GM20000 (cell line): ENCODE measurements at regions not wholly inside any gene's neighbourhood (a gene's known extent, or its start where the extent isn't known, plus 50 kb on each side); places are given as distances from the start of the nearest gene placed in this dataset.

Source experiments
- DNase-seq: peaks from one replicate; pipeline ENCODE4 v3.0.0; 2012; ENCODE audit warnings: low spot score
- TF ChIP-seq, protein P1 (sequence below): IDR thresholded peaks from 2 replicates; pipeline ENCODE4 v1.5.1; 2012; ENCODE audit warnings: mild to moderate bottlenecking, control low read depth; ENCODE audit errors: extremely low read depth, missing control alignments

DNA sequence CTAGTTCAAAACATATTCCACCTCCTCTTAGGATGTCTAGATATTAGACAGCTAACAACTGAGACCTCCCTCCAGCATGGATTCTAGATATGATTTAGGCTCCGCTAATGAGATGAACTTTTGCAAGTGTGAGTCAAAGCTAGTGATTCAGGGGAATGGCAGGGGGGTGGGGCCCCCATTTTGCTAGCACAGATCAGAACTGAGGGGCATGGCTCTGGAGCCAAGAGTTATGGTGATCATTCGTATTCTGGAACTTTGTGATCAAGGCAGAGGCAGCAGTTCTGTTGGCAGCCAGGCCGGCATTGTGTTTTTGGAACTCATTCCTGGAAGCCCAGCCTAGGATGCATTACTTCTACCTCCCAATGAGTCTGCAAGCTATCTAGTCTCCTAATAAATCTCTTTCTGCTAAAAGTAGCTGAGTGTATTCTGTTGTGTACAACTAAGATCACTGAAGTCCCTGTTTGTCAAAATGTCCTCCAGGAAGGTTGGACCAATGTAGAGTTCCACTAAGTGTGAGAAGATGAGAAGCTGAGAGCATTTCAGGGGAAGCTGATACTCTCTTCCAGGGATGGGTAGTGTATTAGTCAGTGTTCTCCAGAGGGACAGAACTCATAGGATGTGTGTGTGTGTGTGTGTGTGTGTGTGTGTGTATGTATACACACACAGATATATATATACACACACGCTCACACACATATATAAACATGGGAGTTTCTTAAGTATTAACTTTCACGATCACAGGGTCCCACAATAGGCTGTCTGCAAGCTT lies 312.7 kb downstream of the TLE3 start:
- no peak for DNase-seq
- TF ChIP-seq, protein P1, sequence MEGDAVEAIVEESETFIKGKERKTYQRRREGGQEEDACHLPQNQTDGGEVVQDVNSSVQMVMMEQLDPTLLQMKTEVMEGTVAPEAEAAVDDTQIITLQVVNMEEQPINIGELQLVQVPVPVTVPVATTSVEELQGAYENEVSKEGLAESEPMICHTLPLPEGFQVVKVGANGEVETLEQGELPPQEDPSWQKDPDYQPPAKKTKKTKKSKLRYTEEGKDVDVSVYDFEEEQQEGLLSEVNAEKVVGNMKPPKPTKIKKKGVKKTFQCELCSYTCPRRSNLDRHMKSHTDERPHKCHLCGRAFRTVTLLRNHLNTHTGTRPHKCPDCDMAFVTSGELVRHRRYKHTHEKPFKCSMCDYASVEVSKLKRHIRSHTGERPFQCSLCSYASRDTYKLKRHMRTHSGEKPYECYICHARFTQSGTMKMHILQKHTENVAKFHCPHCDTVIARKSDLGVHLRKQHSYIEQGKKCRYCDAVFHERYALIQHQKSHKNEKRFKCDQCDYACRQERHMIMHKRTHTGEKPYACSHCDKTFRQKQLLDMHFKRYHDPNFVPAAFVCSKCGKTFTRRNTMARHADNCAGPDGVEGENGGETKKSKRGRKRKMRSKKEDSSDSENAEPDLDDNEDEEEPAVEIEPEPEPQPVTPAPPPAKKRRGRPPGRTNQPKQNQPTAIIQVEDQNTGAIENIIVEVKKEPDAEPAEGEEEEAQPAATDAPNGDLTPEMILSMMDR = no peak

DNA sequence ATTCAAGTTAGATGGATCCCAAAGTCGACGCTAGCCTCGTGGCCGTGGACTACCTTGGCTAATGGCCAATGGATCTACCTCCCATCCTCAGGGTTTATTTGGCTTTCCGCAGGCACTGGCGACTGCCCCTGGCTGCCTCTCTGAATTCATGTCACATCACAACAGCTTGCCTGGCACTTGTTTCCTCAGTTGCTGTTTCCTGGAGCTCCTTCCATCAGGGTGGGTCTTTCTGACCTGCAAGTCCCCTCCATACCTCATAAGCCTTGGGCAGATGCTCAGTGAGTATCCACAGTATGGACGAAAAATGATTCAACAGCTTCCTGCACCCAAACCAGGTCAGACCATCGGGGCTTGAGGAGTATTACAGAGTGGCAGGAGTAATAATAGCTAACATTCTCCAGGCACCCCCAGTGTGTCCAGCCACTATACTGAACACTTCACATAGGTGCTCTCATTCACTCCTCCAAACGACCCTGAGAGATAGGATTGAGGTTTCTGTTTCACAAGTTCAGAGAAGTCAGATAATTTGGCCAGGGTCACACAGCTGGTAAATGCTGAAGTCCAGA lies 311.5 kb downstream of the TLE3 start:
- TF ChIP-seq, protein P1 = no peak
- no peak for DNase-seq

DNA sequence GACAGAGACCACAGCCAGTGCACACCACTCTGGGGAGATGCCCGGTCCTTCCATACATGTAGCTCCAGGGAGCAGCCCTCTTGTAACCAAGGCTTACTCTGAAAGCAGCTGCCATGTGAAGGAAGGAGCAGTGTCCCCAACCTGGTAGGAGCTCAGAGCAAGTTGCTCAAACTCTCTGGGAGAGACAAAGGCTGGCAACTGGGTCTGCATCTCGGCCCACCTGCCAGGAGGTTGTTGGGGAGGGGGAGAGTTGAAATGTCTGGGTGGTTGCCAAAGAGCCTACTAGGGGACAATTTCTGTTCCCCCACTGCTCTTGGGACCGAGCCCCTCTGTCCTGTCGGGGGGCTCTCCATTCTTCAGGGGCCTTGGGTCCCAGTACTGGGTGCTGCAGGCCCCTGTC lies 309.9 kb downstream of the TLE3 start:
- no peak for DNase-seq
- TF ChIP-seq, protein P1 = no peak

DNA sequence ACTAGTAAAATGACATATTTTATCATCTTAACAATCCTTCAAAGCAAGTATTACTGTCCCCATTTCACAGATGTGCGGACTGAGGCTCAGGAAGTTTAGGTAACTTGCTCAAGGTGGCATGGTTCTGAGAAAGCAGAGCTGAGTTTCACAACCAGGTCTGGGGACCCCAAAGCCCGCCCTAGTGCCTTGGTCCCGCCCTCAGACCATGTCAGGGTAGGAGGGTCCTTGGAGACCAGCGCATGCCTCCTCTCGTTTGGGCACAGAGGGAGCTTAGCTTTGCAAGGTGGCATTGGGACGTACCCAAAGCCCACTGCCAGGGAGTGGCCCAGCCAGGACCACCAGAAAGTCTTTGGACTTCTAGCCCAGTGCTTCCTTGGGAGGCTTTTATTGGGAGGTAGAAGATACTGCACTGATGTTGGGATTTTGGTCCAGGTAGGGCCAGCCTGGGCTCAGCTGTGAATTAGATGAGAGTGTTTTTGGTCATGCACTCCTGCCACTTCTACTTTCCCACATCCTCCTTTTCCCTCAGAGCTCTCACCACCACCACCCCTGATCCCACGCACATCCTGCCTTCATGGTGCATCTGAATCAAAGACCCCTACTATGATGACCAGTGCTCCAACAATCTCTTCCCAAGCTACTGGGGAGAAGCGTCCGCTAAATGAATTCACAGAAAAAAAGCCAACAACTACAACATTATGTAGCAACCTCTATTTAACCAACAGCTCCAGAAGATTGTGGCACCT lies 307.9 kb downstream of the TLE3 start:
- DNase-seq = no peak
- TF ChIP-seq, protein P1 = no peak

DNA sequence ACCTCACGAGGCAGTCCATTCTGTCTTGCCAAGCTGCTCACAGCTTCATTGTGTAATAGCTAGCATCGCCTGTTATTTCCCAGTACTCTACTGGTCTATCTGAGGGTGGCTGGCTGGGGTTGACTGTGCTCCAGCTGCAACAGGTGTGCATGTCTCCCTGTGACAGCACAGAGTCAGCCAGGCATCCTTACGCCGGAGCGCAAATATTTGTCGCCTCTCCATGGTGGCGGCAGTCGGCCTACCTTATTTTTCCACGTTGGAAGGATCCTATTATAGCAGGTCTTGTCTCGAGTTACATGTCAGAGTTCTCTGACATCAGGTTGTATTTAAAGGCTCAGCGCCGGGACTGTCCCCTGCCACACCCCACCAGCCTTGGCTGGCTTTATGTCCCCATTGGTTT lies 307.1 kb downstream of the TLE3 start:
- TF ChIP-seq, protein P1 = no peak
- DNase-seq = no peak

DNA sequence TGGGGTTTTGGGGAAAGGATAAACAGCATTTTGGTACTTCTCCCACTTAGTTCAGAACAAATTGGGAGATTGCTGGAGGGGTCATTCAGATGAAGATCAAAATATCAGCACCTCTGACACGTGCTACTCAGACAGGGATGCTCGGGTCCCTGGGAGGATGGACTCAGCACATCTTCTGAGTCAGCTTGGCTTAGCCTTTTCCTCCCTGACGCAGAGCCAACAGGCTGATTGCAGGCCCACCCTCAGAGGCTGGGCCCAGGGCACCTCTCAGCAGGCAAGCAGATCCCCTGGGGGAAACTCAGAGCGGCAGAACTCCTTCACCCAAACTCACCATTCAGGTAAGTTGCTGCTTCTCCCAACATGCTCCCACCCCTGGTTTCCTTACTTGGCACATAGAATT lies 304.9 kb downstream of the TLE3 start:
- TF ChIP-seq, protein P1 = no peak
- DNase-seq = no peak

DNA sequence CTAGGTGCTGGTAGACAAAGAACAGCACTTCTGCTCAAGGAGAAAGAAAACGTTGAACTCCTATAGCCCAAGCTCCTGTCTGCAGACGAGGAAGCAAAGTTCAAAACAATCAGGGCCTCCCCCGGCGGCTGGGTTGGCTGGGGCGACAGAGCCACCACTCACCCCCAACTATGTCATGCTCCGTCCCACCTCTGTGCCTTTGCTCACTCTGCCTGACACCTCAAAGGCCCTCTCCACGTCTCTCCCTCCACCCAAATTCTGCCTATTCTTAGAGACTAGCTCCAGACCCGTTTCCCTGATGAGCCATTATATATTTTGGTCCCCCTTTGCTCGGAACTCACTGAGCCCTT lies 304.3 kb downstream of the TLE3 start:
- TF ChIP-seq, protein P1 = no peak
- no peak for DNase-seq
